ENCODE measurements at regions not wholly inside any gene's neighbourhood (a gene's known extent, or its start where the extent isn't known, plus 50 kb on each side); places are given as distances from the start of the nearest gene placed in this dataset.
A peak's percentile ranks its signal among the peaks of the same experiment; 100 is the strongest.
"Not testable (repeated sequence)": the region's sequence is repeated elsewhere in the genome, so short reads cannot be mapped to it uniquely, and the experiment has no call there.

DNA sequence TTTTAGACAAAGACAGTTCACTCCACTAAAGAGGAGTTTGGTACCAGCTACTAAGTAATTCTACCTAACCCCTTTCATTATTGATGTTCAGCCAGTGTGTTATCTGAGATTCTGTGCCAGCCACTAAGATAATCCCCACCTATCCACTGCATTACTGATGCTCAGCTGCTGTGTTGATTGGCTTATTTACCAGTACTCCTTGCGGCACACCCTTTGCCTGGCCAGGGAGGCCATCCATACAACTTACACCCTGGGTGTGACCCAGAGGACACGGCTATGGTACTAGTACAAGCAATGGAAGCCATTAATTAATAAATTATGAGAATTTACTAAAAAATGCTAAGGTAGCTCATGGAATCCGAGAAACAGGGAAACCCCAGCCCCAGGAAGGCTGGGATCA lies 290.7 kb upstream of the CTNNB1 start:
- DNase-seq, result no peak

DNA sequence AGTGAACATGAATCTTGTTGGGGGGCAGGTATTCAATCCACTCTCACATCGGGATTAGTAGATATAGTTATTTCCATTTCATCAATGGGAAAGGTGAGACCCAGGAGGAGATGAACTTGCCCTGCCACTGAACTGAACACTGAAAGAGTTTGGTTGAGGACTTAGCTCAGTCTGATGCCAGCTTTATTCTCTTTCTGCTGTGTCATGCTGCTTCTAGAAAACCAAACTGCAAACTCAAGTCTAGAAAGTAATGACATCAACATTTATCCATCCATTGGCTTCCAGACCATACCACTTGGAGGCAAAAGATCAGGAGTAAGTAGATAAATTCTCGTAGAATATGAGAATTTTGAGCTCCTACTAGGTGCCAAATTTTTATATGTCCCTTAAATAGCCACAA lies 288.0 kb upstream of the CTNNB1 start:
- no peak for DNase-seq

DNA sequence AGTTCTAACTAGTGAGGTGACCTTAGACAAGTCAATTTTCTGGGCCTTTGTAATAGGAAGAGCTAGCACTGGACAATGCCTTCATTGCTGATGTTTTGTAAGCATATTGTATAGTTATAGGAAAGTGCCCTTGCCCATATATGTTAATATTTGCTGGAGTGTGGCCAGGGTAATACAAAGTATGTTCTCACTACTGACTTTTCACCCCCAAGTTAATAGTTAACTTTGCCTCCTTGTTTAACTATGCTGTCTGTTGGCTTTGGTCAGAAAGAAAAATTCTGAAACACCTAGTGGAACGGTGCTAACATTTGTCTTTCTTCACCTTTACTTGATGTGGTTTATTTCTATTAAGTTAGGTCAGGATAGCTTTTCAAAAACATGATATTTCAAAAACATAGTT lies 287.4 kb upstream of the CTNNB1 start:
- no peak for DNase-seq

DNA sequence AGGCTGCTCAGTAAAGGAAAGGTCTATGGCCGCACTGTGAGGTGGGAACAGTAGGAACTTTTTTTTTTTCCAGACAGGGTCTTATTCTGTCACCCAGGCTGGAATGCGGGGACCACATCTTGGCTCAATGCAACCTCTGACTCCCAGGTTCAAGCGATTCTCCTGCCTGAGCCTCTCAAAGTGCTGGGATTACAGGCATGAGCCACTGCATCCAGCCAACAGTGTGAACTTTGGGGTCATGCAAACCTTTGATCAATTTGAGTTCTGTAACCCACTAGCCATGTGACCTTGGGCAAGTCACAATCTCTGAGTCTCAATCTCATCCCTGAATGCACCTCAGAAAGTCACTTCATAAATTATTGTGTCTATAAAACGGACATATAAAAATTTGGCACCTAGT lies 286.8 kb upstream of the CTNNB1 start:
- no peak for DNase-seq

DNA sequence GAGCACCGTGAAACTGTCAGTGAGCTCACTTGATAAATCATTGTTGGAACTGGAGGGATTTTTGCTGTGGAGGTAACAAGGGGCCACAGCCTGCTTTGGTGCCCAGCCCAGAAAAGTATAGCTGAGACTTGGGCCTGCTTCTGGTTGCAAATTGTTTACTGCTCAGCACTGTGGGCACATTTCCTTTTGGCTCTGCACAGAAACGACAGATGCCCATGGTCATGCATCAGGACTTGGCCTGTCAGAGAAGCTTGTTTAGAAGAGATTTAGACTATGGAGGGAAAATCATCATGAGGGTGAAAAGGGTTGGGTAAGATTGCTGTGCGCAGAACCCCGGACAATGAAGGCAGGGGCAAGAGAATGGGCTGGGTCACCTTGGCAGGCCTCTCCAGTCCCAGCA lies 286.1 kb upstream of the CTNNB1 start:
- no peak for DNase-seq

DNA sequence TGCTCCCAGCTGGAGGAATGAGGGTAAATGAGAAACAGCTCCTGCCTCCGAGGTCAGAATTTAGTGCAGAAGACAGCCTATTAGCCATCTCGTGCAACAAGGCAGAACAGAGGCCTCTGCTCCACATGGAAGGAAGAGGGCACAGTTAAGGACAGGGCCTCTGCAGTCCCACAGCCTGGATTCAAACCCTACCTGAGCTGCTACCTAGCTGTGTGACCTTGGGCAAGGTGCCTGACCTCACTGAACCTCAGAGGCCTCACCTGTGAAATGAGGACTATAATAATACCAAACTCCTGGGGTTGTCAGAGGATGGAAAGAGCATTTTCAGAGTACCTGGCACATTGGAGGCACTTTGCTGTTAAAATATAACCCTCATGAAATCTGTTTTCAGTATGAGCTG lies 285.7 kb upstream of the CTNNB1 start:
- DNase-seq, result no peak

DNA sequence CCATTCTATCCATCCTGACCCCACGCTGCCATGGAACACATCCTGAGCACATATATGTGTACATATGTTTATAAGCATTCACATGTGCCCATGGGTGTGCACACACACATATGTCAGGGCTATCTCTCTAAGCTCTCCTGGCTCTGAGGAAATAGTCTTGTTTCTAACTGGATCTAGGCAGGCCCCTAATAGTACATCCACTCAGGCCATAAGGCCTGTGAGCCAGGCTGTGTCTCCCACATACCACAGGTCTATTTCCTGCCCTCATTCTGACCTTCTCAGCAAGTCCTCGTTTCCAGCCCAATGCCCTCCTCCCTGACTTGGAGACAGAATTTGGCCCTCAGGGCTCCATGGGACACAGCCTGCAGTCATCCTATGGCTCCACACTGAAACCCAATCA lies 284.8 kb upstream of the CTNNB1 start:
- DNase-seq, result no peak

DNA sequence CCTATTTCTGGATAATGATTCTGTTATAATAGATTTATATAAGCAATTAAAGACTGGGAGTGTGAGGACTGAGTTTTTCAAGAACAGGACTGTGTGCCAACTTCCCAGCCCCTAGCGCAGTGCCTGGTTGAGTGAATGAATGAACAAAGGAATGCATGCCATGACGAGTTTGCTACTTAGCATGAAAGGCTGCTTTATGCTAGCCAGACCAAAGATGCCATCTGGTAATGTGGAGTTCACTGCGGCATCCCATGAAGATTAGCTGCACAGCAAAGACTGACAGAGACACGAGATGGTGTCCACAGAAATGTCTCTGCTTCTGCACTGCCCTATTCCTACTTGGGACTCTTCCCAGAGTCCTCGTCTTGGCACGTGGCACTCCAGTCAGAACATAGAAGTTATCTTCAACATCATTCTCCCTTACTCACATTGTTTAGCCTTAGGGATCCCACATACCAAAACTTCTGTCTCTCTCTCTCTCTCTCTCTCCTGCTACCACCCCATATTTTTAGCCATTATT lies 283.9 kb upstream of the CTNNB1 start:
- no peak for DNase-seq

DNA sequence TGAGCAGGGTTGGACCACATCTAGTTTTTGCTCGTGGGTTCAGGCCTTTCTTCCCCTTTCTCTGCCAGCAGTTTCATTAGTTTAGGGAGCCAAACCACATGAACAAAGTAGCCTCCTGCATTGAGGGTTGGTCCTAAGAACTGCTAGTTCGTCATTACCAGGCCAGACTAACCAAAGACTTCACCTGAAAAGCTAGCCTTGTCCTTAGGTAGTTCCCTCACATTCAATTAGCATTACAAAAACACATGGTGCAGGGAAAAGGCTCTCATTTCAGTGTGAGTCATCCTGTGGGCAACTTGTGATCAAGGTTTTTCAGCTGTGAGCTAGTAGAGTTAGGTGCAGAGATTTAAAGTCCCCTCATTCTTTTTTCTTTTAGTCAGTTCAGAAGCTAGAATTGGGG lies 279.3 kb upstream of the CTNNB1 start:
- peak; percentile 19 for DNase-seq

DNA sequence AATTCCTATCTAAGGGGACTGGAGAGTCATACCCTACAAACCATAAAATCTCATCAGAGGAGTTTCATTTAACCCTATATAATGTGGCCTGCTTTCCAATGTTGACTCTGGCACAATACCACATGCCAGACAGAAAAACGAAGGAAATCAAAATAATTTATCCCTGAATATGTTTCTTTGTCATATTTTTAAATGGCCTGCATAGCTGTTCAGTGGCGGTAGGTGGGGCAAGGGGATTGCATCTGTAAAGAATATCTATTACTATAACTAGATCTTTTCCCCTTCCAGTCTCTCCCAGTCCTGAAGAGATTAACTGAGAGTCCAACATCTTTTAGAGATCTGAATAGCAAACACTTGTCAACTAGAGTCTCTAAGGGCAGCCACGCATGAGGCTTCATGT lies 278.1 kb upstream of the CTNNB1 start:
- no peak for DNase-seq

DNA sequence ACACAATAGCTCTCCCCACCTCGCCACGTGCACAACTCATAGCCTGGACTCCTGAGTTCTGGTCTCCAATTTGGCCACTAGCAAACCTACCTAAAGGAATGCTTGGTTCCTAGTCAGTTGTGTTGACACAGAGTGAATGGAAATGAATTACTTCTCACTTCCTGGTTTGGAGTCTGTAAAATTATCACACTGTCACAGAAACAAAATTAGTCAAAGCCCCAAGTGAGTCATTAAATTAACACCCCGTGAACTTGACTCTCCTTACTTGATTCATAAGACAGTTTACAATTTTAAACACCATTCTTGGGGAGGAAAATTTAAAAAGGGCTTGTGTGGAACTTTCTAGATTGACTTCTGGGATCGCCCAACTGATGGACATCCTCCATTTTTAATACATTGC lies 276.2 kb upstream of the CTNNB1 start:
- DNase-seq, result peak; percentile 28

DNA sequence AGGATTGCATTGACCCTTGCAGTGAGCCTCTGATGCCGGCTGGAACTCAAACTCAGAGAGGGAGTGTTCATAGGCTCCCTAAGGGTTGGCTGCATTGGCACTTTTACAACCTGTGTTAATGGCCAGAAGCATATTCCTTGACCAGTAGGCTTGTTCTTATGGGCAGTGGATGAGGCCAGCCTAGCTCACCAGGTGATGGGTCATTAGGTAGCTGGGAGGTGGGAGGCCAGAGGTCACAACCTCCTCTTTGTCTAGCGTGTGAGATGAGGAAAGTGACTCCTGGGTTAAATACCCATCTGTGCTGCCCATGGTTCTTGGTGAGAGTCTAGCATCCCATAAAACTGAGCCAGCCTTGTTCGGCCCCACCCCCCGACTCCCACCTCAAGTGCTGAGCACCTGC lies 275.7 kb upstream of the CTNNB1 start:
- DNase-seq, result no peak

DNA sequence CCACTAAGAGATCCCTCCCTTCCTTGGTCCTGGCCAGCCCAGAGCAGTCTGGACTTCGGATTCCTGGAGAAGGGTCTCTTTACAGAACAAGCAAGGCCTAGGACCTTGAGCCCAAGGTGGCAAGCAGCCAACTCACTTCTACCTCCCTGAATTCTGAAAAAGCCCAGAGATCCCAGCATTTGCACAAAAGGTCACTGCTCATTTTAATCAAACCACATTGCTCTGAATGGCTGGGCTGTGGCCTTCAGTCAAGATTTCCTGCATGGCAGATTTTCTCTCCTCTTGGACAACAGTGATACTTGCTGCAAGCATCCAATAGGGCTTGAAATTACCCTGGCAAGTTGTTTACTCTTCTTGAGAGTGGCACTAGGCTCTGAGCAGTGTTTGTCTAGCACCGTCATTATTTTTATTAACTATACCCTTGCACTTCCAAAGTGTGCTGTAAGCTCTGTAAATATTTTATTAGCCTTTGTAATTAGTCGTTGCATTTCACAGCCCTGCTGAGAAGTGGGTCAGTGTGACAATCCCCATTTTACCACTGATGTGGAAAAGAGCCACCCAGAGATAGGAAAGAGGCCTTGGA lies 274.7 kb upstream of the CTNNB1 start:
- no peak for DNase-seq

DNA sequence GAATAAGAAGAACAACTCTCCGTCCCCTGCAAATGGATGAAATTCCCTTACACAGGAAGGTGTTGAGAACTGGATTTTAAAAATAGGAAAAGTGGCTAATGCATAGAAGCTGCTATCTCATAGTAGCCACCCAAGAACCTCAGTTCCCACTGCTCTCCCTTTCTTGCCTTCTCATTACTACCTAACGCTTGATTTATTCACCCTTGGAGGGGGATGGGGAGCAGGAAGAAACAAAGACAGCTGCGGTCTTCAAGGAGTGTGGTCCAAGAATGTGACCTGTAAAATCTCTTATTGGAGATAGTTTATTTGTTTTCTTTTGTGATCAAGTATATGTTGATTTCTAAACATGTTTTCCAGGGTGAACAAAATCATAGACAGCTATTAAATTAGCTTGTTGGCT lies 274.1 kb upstream of the CTNNB1 start:
- no peak for DNase-seq

DNA sequence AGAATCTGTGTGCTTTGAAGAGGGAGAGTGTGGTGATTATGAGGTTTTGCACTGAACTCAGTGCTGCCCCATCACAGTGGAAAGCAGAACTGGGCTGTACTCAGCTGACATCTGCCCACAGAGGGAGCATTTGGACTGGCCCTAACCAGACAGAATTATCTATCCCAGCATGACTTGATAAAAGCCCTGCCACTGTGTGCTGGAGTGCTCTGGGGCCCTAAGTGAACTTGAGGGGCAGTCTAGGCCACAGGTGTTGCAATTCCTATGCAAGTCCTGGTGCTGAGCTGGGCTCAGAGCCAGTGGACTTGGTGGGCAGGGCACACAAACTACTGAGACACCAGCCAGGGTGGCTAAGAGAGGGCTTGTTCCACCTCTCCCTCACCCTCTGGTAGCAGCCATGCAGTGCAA lies 269.2 kb upstream of the CTNNB1 start:
- DNase-seq, result no peak

DNA sequence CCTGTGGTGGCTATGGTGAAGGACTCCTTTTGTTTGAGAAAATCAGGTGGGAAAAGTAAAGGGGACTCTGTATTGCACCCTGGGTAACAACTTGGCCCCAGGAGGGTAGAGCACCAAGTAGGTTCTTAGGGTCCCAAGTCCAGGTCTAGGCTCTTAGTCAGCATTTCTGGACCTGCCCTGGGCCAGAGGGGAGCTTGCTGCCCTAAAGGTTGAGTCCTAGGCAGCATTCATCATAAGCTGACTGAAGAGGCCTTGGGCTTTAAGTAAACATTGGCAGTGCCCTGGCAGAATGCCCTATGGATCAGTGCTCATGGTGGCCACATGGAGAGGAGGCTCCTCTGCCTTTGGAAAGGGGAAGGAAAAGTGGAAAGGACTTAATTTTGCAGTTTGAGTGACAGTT lies 268.5 kb upstream of the CTNNB1 start:
- no peak for DNase-seq

DNA sequence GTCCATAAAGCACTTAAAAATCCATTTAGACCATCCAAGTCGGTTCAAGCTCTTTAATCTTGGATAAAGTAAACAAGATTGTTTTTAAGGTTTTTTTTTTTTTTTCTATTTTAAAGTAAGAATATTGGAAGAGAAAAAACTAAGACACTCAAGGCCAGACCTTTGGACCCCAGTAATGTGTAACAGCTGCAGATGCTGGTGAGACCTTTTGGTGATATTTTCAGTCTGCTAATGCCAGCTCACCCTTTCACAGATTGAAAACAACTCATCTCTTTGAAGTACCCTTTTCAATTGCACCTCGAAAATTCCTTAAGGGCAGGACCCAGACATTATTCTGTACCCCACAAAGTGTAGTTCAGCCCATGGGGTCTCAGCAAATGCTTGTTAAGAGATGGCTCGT lies 260.7 kb upstream of the CTNNB1 start:
- DNase-seq, result no peak

DNA sequence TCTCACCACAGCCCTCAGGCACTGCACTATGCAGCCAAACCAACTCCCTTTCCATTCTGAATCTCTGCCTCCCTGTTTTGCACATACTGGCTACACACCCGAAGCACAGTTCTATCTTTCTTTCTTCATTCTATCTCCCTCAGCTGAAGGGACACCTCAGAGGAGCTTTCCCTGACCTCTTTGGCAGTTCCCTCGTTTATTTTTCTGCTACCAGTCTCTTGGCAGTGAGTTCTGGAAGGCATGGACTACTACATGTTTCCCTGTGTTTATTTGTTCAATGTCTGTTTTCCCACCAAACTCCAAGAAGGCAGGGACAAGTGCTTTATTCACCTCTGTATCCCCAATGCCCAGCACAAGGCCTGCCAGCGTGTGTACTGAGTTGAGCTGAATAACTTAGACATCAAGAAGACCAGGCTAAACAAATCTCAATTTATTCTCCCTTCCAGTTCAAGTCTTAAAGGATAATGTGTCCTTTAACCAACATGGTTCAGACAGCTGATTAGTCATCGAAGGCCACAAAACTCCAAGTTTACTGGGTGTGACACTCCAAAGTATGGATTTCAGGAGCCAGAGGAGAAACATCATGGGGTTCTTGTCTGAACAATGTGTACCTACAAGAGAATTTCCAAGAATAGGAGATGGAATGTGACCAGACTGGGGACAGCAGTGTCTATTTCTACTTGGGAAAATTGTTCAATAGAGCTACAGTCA lies 260.1 kb upstream of the CTNNB1 start:
- no peak for DNase-seq

DNA sequence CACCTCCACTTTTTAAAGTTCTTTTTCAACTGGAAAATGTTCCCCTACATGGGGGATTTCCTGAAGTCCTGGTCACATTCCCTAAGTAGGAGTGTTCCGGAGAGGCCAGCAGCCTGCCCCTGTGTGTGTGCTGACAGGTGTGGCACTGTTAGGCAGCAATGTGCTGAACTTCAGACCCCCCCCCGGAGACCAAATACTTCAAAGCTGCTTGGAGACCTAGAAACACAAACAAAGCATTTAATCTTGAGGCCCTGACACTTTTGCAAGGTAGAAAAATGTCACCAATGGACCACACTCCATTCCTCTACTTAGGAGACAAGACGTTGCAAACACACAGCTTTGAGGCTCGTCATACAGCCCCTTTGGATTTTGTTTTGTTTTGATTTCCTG lies 259.6 kb upstream of the CTNNB1 start:
- DNase-seq, result no peak

DNA sequence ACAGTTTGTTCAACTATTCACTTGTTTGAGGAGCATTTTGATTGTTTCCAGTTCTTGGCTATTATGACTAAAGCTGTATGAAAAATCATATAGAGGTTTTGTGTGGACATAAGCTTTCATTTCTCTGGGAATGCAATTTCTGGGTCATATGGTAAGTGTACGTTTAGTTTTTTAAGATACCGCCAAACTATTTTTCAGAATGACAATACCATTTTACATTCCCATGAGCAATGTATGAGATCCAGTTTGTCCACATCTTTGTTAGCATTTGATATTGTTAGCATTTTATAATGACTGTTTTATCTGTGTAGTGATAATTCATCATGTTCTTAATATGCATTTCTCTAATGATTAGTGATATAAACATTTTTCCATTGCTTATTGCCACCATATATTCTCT lies 258.7 kb upstream of the CTNNB1 start:
- DNase-seq, result no peak

DNA sequence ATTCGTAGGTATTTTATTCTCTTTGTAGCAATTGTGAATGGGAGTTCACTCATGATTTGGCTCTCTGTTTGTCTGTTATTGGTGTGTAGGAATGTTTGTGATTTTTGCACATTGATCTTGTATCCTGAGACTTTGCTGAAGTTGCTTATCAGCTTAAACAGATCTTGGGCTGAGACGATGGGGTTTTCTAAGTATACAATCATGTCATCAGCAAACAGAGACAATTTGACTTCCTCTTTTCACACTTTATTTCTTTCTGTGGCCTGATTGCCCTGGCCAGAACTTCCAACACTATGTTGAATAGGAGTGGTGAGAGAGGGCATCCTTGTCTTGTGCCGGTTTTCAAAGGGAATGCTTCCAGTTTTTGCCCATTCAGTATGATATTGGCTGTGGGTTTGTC lies 252.3 kb upstream of the CTNNB1 start:
- not testable (repeated sequence) for DNase-seq

DNA sequence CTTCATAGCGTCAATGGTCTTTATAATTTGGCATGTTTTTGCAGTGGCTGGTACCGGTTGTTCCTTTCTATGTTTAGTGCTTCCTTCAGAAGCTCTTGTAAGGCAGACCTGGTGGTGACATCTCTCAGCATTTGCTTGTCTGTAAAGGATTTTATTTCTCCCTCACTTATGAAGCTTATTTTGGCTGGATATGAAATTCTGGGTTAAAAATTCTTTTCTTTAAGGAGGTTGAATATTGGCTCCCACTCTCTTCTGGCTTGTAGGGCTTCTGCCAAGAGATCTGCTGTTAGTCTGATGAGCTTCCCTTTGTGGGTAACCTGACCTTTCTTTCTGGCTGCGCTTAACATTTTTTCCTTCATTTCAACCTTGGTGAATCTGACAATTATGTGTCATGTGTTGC lies 250.0 kb upstream of the CTNNB1 start:
- DNase-seq, result not testable (repeated sequence)

DNA sequence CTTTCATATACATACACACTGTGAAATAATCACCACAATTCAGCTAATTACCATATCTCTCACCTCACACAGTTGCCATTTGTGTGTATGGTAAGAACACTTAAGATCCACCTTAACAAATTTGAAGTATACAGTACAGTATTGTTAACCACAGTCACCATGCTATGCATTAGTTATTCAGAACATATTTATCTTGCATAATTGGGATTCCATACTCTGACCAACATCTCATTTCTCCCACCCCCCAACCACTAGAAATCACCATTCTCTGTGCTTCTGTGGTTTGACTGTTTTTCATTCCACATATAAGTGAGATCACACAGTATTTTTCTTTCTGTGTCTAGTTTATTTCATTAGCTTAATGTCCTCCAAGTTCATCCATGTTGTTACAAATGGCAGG lies 247.7 kb upstream of the CTNNB1 start:
- no peak for DNase-seq

DNA sequence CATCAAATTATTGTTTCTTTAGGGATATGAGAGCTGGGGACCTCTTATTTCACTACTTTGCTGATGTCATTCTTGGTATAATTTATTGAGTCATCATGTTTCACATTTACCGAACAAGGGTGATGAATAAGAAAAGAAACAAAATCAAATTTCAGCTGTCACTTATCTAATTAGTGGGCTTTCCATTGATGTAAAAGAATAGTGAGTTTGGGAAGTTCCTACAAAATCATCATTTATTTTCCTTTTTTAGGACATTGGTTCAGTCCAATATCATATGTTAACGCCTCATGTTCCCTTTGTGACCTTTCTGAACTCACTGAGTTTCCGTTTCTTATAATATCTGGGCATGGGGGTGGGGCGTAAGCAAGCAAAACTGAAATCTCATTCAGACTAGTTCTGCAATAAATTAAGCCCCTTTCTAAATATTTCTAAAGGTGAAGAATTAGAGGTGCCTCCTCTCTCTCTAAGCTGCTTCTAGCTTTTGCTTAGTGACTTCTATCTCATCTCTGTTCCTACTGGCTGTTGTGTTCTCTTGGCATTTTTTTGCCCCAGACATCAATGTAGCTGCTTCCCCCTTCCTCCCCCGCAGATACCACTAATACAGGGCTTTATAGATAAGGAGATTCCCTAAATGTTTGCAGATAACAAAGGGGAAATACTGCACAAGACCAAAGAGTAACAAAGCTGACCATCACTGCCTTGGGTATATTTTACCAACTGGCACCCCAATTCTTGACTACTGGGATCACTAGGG lies 238.0 kb upstream of the CTNNB1 start:
- peak; percentile 38 for DNase-seq

Data from activated CD4-positive, alpha-beta T cell treated with anti-CD3 and anti-CD28 coated beads, Interleukin-10, Interleukin-2, amounts not matched to agents 100 ng/mL and 50 ng/mL, durations not matched to agents 16 hours and 8 hours (primary cell).